Prostate gland (tissue), 2 donors: ENCODE measurements at regions not wholly inside any gene's neighbourhood (a gene's known extent, or its start where the extent isn't known, plus 50 kb on each side); places are given as distances from the start of the nearest gene placed in this dataset.

Experiments used
- CTCF ChIP-seq, 4 experiments: fragments of 200-600 bp in 2 of 4; fragments of 450-650 bp in 2 of 4; sonication (generic) in 2 of 4; IDR thresholded peaks; 1 replicate in 3 of 4; 2 replicates in 1 of 4; pipeline ENCODE4 v1.5.1; 2016 to 2019; ENCODE audit warnings: antibody characterized with exemption in 4 of 4, mild to moderate bottlenecking in 2 of 4, moderate library complexity in 2 of 4
- POLR2AphosphoS5 ChIP-seq: sonication (generic); formaldehyde crosslinking; IDR thresholded peaks from one replicate; pipeline ENCODE4 v1.6.1; 2017; ENCODE audit warnings: antibody characterized with exemption

- no peak for TF ChIP-seq CTCF (IDR thresholded peaks at IDR 0.05)
- no peak for TF ChIP-seq POLR2AphosphoS5
Observed at GRCh38 chr6:56761651-56762050, 119.0 kb upstream of the DST start.
